H1 (cell line): ENCODE measurements at regions not wholly inside any gene's neighbourhood (a gene's known extent, or its start where the extent isn't known, plus 50 kb on each side); places are given as distances from the start of the nearest gene placed in this dataset.

Experiments used
- CHD2 ChIP-seq: IDR thresholded peaks from 2 replicates; pipeline ENCODE4 v1.6.1; 2012; ENCODE audit warnings: low read length, improper control_type of control experiment
- EGR1 ChIP-seq: IDR thresholded peaks from 2 replicates; pipeline ENCODE4 v1.6.1; 2011; ENCODE audit warnings: low read depth, low read length, borderline replicate concordance
- JUN ChIP-seq: IDR thresholded peaks from 2 replicates; pipeline ENCODE4 v1.6.1; 2011; ENCODE audit warnings: low read depth, mild to moderate bottlenecking, improper control_type of control experiment, low read length
- PHF8 ChIP-seq: fragments of 200-600 bp; sonication (generic); conservative IDR thresholded peaks from 2 replicates; pipeline ENCODE4 v1.7.1; 2012; ENCODE audit warnings: low read depth, mild to moderate bottlenecking, inconsistent platforms, low read length, moderate library complexity
- RFX5 ChIP-seq: IDR thresholded peaks from 2 replicates; pipeline ENCODE4 v1.6.1; 2011; ENCODE audit warnings: low read depth, low read length, improper control_type of control experiment, borderline replicate concordance
- TAF7 ChIP-seq: optimal IDR thresholded peaks from 2 replicates; pipeline ENCODE3; 2011; ENCODE audit warnings: low read depth, mild to moderate bottlenecking, inconsistent platforms, low read length, moderate library complexity, borderline replicate concordance
- TEAD4 ChIP-seq: IDR thresholded peaks from 2 replicates; pipeline ENCODE4 v1.6.1; 2012; ENCODE audit warnings: low read depth, low read length, inconsistent platforms, mixed read lengths
- USF2 ChIP-seq: IDR thresholded peaks from 2 replicates; pipeline ENCODE4 v1.6.1; 2011; ENCODE audit warnings: low read length, improper control_type of control experiment
- TF ChIP-seq, protein P1 (sequence below), 3 experiments: IDR thresholded peaks; 1 replicate in 2 of 3; 2 replicates in 1 of 3; pipeline versions ENCODE4 v1.5.1 to v1.6.1; 2011; ENCODE audit warnings: low read length in 3 of 3, mild to moderate bottlenecking in 3 of 3, inconsistent platforms in 2 of 3, low read depth in 1 of 3, moderate library complexity in 1 of 3; ENCODE audit not compliant: insufficient read depth in 1 of 3; ENCODE audit errors: control extremely low read depth in 1 of 3

- TF ChIP-seq JUN (no peak), TAF7 (no peak), EGR1 (no peak), TEAD4 (no peak), CHD2 (no peak), USF2 (no peak), RFX5 (no peak), PHF8 (no peak)
- TF ChIP-seq, protein P1, sequence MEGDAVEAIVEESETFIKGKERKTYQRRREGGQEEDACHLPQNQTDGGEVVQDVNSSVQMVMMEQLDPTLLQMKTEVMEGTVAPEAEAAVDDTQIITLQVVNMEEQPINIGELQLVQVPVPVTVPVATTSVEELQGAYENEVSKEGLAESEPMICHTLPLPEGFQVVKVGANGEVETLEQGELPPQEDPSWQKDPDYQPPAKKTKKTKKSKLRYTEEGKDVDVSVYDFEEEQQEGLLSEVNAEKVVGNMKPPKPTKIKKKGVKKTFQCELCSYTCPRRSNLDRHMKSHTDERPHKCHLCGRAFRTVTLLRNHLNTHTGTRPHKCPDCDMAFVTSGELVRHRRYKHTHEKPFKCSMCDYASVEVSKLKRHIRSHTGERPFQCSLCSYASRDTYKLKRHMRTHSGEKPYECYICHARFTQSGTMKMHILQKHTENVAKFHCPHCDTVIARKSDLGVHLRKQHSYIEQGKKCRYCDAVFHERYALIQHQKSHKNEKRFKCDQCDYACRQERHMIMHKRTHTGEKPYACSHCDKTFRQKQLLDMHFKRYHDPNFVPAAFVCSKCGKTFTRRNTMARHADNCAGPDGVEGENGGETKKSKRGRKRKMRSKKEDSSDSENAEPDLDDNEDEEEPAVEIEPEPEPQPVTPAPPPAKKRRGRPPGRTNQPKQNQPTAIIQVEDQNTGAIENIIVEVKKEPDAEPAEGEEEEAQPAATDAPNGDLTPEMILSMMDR (IDR thresholded peaks at IDR 0.05; ENCODE audit: control extremely low read depth in 1 of 3, insufficient read depth in 1 of 3, low read depth in 1 of 3, low read length in 3 of 3): no peak
- TF ChIP-seq, all 59 proteins: peak for 0
Observed at GRCh38 chr18:42290318-42291307, 335.6 kb downstream of the PIK3C3 start (continued).
